H1 (cell line): ENCODE measurements at regions not wholly inside any gene's neighbourhood (a gene's known extent, or its start where the extent isn't known, plus 50 kb on each side); places are given as distances from the start of the nearest gene placed in this dataset.

Source experiments
- CTCF ChIA-PET: fragments of 300-600 bp; sonication (Branson Sonifier 250); formaldehyde crosslinking; loops from one replicate; lab custom pipeline; 2021; ENCODE audit not compliant: partially characterized antibody; lab: Charles Lee
- POLR2A ChIA-PET: fragments of 300-600 bp; sonication (Branson Sonifier 250); formaldehyde crosslinking; loops from one replicate; lab custom pipeline; 2021; ENCODE audit warnings: inconsistent platforms; ENCODE audit not compliant: partially characterized antibody; lab: Charles Lee
- DNase-seq, 2 experiments: peaks; one replicate each; pipeline versions ENCODE4 v3.0.0 to v3.0.0-alpha.2; 2010 to 2022; ENCODE audit warnings: low spot score in 2 of 2, low read depth in 1 of 2, mixed read lengths in 1 of 2
- FAIRE-seq: peaks from 2 replicates; lab custom pipeline; 2011; peaks lifted over from hg19 to GRCh38; lab: Jason Lieb, UNC
- H2AFZ ChIP-seq: 2 replicates; pipeline ENCODE4 v1.8.1; 2012; ENCODE audit warnings: low read length, inconsistent platforms
- H2AK5ac ChIP-seq: 2 replicates; pipeline ENCODE4 v1.6.1; 2013; ENCODE audit warnings: low read depth, low read length
- H2BK120ac ChIP-seq: replicated peaks from 2 replicates; pipeline ENCODE3; 2013; ENCODE audit warnings: low read depth, low read length, inconsistent platforms
- H2BK12ac ChIP-seq: 2 replicates; pipeline ENCODE4 v1.6.1; 2013; ENCODE audit warnings: low read depth, low read length
- H2BK15ac ChIP-seq: 2 replicates; pipeline ENCODE4 v1.6.1; 2013; ENCODE audit warnings: low read length
- H2BK20ac ChIP-seq: 2 replicates; pipeline ENCODE4 v1.6.1; 2013; ENCODE audit warnings: low read length
- H2BK5ac ChIP-seq: 2 replicates; pipeline ENCODE4 v1.6.1; 2013; ENCODE audit warnings: low read depth, low read length
- H3K14ac ChIP-seq: 2 replicates; pipeline ENCODE4 v1.6.1; 2013; ENCODE audit warnings: inconsistent platforms; ENCODE audit not compliant: insufficient read length
- H3K18ac ChIP-seq: 2 replicates; pipeline ENCODE4 v1.6.1; 2013; ENCODE audit warnings: low read length; ENCODE audit errors: extremely low read depth
- H3K23ac ChIP-seq: 2 replicates; pipeline ENCODE4 v1.6.1; 2013; ENCODE audit warnings: inconsistent platforms; ENCODE audit not compliant: insufficient read length
- H3K23me2 ChIP-seq: 2 replicates; pipeline ENCODE4 v1.6.1; 2013; ENCODE audit warnings: low read depth, low read length
- H3K27ac ChIP-seq: 2 replicates; pipeline ENCODE4 v1.6.1; 2011; ENCODE audit warnings: low read depth, low read length, inconsistent platforms
- H3K27me3 ChIP-seq, 4 experiments: replicated peaks in 1 of 4; 1 replicate in 1 of 4; 2 replicates in 3 of 4; pipeline versions ENCODE4 v1.6.1 to v1.8.1; 2011 to 2013; ENCODE audit warnings: low read length in 3 of 4, mild to moderate bottlenecking in 3 of 4, inconsistent platforms in 2 of 4, mixed read lengths in 2 of 4, moderate library complexity in 1 of 4; ENCODE audit not compliant: control insufficient read depth in 3 of 4, insufficient read depth in 3 of 4; ENCODE audit errors: extremely low read depth in 1 of 4
- H3K36me3 ChIP-seq, 4 experiments: 2 replicates each; pipeline versions ENCODE4 v1.6.1 to v1.8.1; 2011 to 2013; ENCODE audit warnings: mild to moderate bottlenecking in 4 of 4, low read length in 3 of 4, moderate library complexity in 2 of 4, control low read depth in 1 of 4, inconsistent platforms in 1 of 4; ENCODE audit not compliant: insufficient read depth in 4 of 4, control insufficient read depth in 2 of 4
- H3K4ac ChIP-seq: replicated peaks from 2 replicates; pipeline ENCODE3; 2013; ENCODE audit warnings: low read length, low read depth, mixed read lengths, inconsistent platforms; ENCODE audit not compliant: insufficient read length
- H3K4me1 ChIP-seq, 4 experiments: replicated peaks in 1 of 4; 1 replicate in 1 of 4; 2 replicates in 3 of 4; pipeline versions ENCODE4 v1.6.1 to v1.8.1; 2011 to 2013; ENCODE audit warnings: low read length in 3 of 4, inconsistent platforms in 2 of 4, mixed read lengths in 1 of 4; ENCODE audit not compliant: insufficient read depth in 4 of 4, control insufficient read depth in 3 of 4
- H3K4me2 ChIP-seq, 2 experiments: 2 replicates each; pipeline versions ENCODE4 v1.6.1 to v1.8.1; 2011 to 2013; ENCODE audit warnings: low read depth in 2 of 2, low read length in 2 of 2, control low read depth in 1 of 2, inconsistent platforms in 1 of 2, mild to moderate bottlenecking in 1 of 2; ENCODE audit not compliant: insufficient read depth in 1 of 2
- H3K4me3 ChIP-seq, 4 experiments: fragments of 200-600, 300-600 bp in 1 of 4; sonication (generic), shearing (Covaris generic), sonication (Bioruptor Twin) in 1 of 4; 2 replicates each; pipeline versions ENCODE4 v1.5.1 to v1.8.1; 2011 to 2016; ENCODE audit warnings: low read length in 4 of 4, low read depth in 3 of 4, control low read depth in 2 of 4, inconsistent platforms in 2 of 4, mild to moderate bottlenecking in 2 of 4, mixed read lengths in 1 of 4, moderate library complexity in 1 of 4; ENCODE audit not compliant: insufficient read depth in 2 of 4; ENCODE audit errors: extremely low read depth in 1 of 4
- H3K56ac ChIP-seq: replicated peaks from 2 replicates; pipeline ENCODE3; 2013; ENCODE audit warnings: low read depth, mild to moderate bottlenecking, mixed read lengths, low read length, inconsistent platforms; ENCODE audit not compliant: insufficient read length
- H3K79me1 ChIP-seq: 2 replicates; pipeline ENCODE4 v1.6.1; 2013; ENCODE audit warnings: low read depth, low read length, control low read depth
- H3K79me2 ChIP-seq, 2 experiments: 2 replicates each; pipeline versions ENCODE4 v1.6.1 to v1.8.1; 2012 to 2013; ENCODE audit warnings: low read length in 2 of 2, mild to moderate bottlenecking in 2 of 2, inconsistent platforms in 1 of 2; ENCODE audit not compliant: insufficient read depth in 2 of 2, control insufficient read depth in 1 of 2
- H3K9ac ChIP-seq, 4 experiments: replicated peaks in 1 of 4; 1 replicate in 1 of 4; 2 replicates in 3 of 4; pipeline versions ENCODE4 v1.6.1 to v1.8.1; 2011 to 2013; ENCODE audit warnings: low read depth in 3 of 4, low read length in 3 of 4, control low read depth in 2 of 4, mild to moderate bottlenecking in 2 of 4, moderate library complexity in 2 of 4, inconsistent platforms in 1 of 4; ENCODE audit errors: extremely low read depth in 1 of 4
- H3K9me3 ChIP-seq, 2 experiments: 2 replicates each; pipeline versions ENCODE4 v1.6.1 to v1.8.1; 2012 to 2013; ENCODE audit warnings: mild to moderate bottlenecking in 2 of 2, moderate library complexity in 2 of 2, control low read depth in 1 of 2, inconsistent platforms in 1 of 2, low read depth in 1 of 2, low read length in 1 of 2, mixed read lengths in 1 of 2; ENCODE audit not compliant: insufficient read depth in 2 of 2
- H4K20me1 ChIP-seq, 2 experiments: replicated peaks in 1 of 2; 2 replicates each; pipeline versions ENCODE3 to v1.8.1; 2011 to 2013; ENCODE audit warnings: inconsistent platforms in 2 of 2, low read length in 2 of 2, mild to moderate bottlenecking in 1 of 2; ENCODE audit not compliant: insufficient read depth in 2 of 2, control insufficient read depth in 1 of 2
- H4K5ac ChIP-seq: 2 replicates; pipeline ENCODE4 v1.6.1; 2013; ENCODE audit warnings: low read length, low read depth, mixed read lengths, inconsistent platforms; ENCODE audit not compliant: insufficient read length
- H4K8ac ChIP-seq: 2 replicates; pipeline ENCODE4 v1.8.0; 2013; ENCODE audit warnings: mild to moderate bottlenecking, moderate library complexity, low read length, inconsistent platforms; ENCODE audit not compliant: insufficient read depth; ENCODE audit errors: extremely low read depth
- H4K91ac ChIP-seq: replicated peaks from 2 replicates; pipeline ENCODE3; 2013; ENCODE audit warnings: low read length, mixed read lengths, inconsistent platforms; ENCODE audit not compliant: insufficient read length
- CHD2 ChIP-seq: IDR thresholded peaks from 2 replicates; pipeline ENCODE4 v1.6.1; 2012; ENCODE audit warnings: low read length, improper control_type of control experiment
- GABPA ChIP-seq: IDR thresholded peaks from 2 replicates; pipeline ENCODE4 v1.6.1; 2011; ENCODE audit warnings: mild to moderate bottlenecking, low read length, moderate library complexity, borderline replicate concordance; ENCODE audit not compliant: insufficient read depth
- HDAC2 ChIP-seq, 2 experiments: fragments of 300-600 bp in 1 of 2; sonication (generic) in 1 of 2; IDR thresholded peaks; 2 replicates each; pipeline ENCODE4 v1.6.1; 2011 to 2012; ENCODE audit warnings: low read depth in 2 of 2, low read length in 2 of 2, mild to moderate bottlenecking in 2 of 2, moderate library complexity in 2 of 2, borderline replicate concordance in 1 of 2, inconsistent platforms in 1 of 2
- JUND ChIP-seq: IDR thresholded peaks from 2 replicates; pipeline ENCODE4 v1.6.1; 2011; ENCODE audit warnings: mild to moderate bottlenecking, improper control_type of control experiment, low read length
- MAFK ChIP-seq: IDR thresholded peaks from 2 replicates; pipeline ENCODE4 v1.6.1; 2012; ENCODE audit warnings: low read depth, mild to moderate bottlenecking, improper control_type of control experiment, low read length
- POLR2AphosphoS5 ChIP-seq: IDR thresholded peaks from 2 replicates; pipeline ENCODE4 v1.6.1; 2011; ENCODE audit warnings: low read depth, low read length
- SAP30 ChIP-seq: fragments of 300-600 bp; sonication (generic); IDR thresholded peaks from 2 replicates; pipeline ENCODE4 v1.7.1; 2012; ENCODE audit warnings: low read length, moderate library complexity, mild to moderate bottlenecking, inconsistent platforms; ENCODE audit not compliant: insufficient read depth, insufficient replicate concordance
- SP2 ChIP-seq: IDR thresholded peaks from 2 replicates; pipeline ENCODE4 v1.6.1; 2012; ENCODE audit warnings: mild to moderate bottlenecking, low read length, inconsistent platforms
- WGBS, 2 experiments: shearing (Covaris generic) in 1 of 2; methylation state at CpG; one replicate each; pipeline versions ENCODE4 v1.1.6 to v1.1.7; 2013 to 2015; ENCODE audit warnings: low lambda C conversion rate in 2 of 2, mixed read lengths in 2 of 2, inconsistent platforms in 1 of 2, low coverage in 1 of 2, missing lambda C conversion rate in 1 of 2; ENCODE audit not compliant: insufficient replicate concordance in 2 of 2, insufficient coverage in 1 of 2, insufficient read length in 1 of 2; ENCODE audit errors: extremely low coverage in 1 of 2, missing lambda C conversion rate in 1 of 2; 5-methylcytosine and 5-hydroxymethylcytosine counted together

- H3K14ac ChIP-seq, result no peak overlapping the region
- no peaks in the 10 kb centered on the region for H3K79me1 ChIP-seq
- H3K23me2 ChIP-seq, result no peaks in the 10 kb centered on the region
- H4K8ac ChIP-seq, result no peak overlapping the region
- no peak overlapping the region for H3K23ac ChIP-seq
- no peaks in the 10 kb centered on the region for H3K79me2 ChIP-seq
- no peak for FAIRE-seq
- H3K4me1 ChIP-seq, result no peaks in the 10 kb centered on the region
- no peaks in the 10 kb centered on the region for H3K9me3 ChIP-seq
- H3K4me3 ChIP-seq, result no peak overlapping the region
- POLR2A ChIA-PET, result no interaction called here
- no peaks in the 10 kb centered on the region for H3K27me3 ChIP-seq
- H2BK20ac ChIP-seq, result no peak overlapping the region
- H3K4me2 ChIP-seq, result no peak overlapping the region
- 85% methylated on average over 1 of the region's 1 CpG; no CpG with 5 or more reads in 1 of the 2 experiments for WGBS, 2 experiments
- H3K9ac ChIP-seq, result no peak overlapping the region
- no peak overlapping the region for H4K91ac ChIP-seq
- no peak overlapping the region for H2BK120ac ChIP-seq
- H3K18ac ChIP-seq, result no peak overlapping the region
- no peak for DNase-seq
- H3K56ac ChIP-seq, result no peak overlapping the region
- H4K20me1 ChIP-seq, result no peaks in the 10 kb centered on the region
- no peak overlapping the region for H3K27ac ChIP-seq
- H2BK12ac ChIP-seq, result no peak overlapping the region
- H2BK5ac ChIP-seq, result no peak overlapping the region
- CTCF ChIA-PET, result interaction anchor here (2.8 kb wide), 1 partner anchor 18 kb away, joined by 13 read pairs; no protein-coding TSS in a partner anchor
- H3K4ac ChIP-seq, result no peak overlapping the region
- no peak overlapping the region for H2AFZ ChIP-seq
- H2AK5ac ChIP-seq, result no peak overlapping the region
- no peaks in the 10 kb centered on the region for H3K36me3 ChIP-seq
- no peak overlapping the region for H4K5ac ChIP-seq
- H2BK15ac ChIP-seq, result no peak overlapping the region
- no peak for TF ChIP-seq SAP30
- no peak for TF ChIP-seq HDAC2 (IDR thresholded peaks at IDR 0.05; ENCODE audit: borderline replicate concordance in 1 of 2, low read depth in 2 of 2, low read length in 2 of 2)
- no peak for TF ChIP-seq SP2
- TF ChIP-seq MAFK, result no peak
- no peak for TF ChIP-seq CHD2
- no peak for TF ChIP-seq GABPA
- TF ChIP-seq POLR2AphosphoS5, result no peak
- TF ChIP-seq JUND, result no peak
Observed at GRCh38 chr20:43857932-43858331, 56.7 kb upstream of the TOX2 start.
